AG09309 (cell line): ENCODE measurements at regions not wholly inside any gene's neighbourhood (a gene's known extent, or its start where the extent isn't known, plus 50 kb on each side); places are given as distances from the start of the nearest gene placed in this dataset.

Experiments
- DNase-seq: peaks from one replicate; pipeline ENCODE4 v3.0.0-alpha.2; 2010; ENCODE audit warnings: low read depth
- H3K4me3 ChIP-seq: 2 replicates; pipeline ENCODE4 v1.5.1; 2011; ENCODE audit warnings: mild to moderate bottlenecking, low read depth, low read length, moderate library complexity; ENCODE audit not compliant: control insufficient read depth
- CTCF ChIP-seq: IDR thresholded peaks from 2 replicates; pipeline ENCODE4 v1.5.1; 2011; ENCODE audit warnings: mild to moderate bottlenecking, low read depth, low read length, inconsistent platforms; ENCODE audit not compliant: insufficient read depth, control insufficient read depth; ENCODE audit errors: missing control alignments

- no peak overlapping the region for H3K4me3 ChIP-seq
- no peak for TF ChIP-seq CTCF
- no peak for DNase-seq
Measured at GRCh38 chr10:100651916-100652315, 93.5 kb upstream of the PAX2 start.

DNA sequence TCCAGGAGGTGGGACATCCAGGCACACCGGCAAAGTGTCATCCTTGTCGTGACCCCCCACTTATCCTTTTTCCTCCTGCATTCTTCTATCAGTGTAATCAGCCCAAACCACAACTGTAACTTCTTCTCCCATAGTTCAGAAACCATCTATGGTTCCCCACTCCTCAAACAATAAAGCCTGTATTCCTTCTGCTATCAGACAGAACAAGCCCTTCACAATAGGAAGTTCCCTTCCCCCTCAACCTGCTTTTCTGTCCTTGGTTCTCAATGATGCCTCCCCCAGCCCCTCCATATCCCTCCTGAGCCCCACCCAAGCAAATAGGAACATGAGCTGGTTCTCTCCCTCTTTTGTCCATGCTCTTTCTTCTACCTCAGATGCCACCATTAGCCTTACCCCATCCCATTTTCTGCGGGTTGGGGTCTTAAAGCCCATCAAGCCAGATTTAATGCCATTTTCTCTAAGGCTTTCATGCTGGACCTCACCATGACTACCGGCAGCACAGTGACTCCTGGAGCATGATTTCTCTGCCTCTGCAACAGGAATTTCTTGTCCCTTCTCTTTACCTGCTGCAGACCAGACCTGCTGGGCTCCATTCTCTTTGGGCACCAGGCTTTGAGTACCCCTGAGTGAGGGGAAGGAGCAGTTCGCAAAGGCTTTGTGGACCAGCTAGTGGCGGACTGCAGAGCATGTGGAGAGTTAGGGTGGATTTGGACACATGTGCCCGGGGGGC is 92.8 kb upstream of the PAX2 start:
- H3K4me3 ChIP-seq = no peak overlapping the region
- TF ChIP-seq CTCF = no peak
- no peak for DNase-seq

DNA sequence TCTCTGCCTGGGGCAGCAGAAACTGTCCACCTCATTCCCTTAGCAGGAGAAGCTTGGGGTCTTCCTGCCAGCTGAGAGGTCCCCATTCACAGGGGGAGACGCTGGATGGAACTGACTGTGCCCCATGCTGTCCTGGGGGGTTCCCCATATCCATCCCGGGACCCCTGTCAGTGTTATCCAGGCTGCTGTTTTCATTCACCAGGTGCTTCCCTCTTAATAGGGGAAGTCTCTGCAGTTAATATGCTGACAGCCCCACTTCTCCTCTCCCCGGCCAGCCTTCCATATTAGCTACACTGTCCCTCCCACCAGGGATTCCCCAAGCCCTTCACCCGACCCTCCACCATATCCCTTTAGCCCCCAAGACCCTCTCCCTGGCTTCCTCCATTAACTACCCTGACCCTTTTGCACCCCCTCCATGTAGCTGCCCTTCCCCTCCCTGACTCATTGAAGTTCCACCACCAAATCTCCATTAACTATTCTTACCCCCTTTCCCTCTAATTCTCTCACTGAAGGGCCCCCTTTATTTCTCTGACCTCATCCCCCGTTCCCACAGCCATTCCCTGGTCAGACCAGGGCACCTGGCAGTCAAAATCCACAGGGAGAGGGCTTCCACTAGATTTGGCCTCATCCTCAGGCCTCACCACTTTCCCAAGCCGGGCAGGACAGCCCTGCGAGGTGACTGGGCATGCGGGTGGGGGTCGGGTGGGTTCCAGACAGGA is 92.0 kb upstream of the PAX2 start:
- no peak for TF ChIP-seq CTCF
- DNase-seq = no peak
- H3K4me3 ChIP-seq = no peak overlapping the region

DNA sequence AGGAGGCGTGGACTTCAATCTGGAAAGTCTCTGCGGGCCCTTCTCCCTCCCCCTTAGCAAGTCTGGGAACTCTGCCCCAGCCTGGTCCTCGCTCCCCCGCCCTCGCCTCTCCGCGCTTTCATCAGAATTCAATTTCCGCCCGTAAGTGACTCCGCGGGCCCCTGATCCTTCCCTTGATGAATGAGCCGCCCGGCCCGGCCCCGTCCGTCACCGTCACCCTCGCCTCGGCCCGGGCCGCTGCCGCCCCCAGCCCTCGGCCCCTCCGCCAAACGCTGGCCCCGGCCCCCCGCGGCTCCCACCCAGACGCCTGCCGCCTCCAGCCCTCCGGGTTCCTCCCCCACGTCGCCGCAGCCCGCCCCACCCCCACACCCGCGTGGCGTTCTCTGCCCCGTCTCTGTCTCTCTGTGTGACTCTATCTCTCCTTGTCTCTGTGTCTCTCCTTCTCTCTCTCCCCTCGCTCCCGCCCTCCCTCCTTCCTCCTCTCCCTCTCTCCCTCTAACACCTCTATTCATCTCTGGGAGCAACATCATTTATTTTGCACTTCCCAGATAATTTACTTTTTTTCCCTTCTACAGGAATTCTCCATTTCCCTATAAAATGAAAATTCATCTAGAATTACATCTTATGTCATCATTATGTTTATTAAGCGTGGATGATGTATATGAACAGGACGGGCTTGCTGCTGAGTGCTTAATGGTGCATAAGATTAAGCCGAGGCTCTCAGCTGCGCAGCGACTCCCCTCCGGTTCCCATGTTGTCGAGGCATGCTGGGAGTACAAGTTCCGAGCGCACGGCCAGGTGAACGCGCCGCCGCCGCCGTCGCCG is 91.2 kb upstream of the PAX2 start:
- no peak for TF ChIP-seq CTCF
- no peak for DNase-seq
- H3K4me3 ChIP-seq = no peak overlapping the region

GRCh38 chr10:100654782-100655325 is 90.5 kb upstream of the PAX2 start:
- TF ChIP-seq CTCF = no peak
- DNase-seq = no peak
- H3K4me3 ChIP-seq = no peak overlapping the region

GRCh38 chr10:100655326-100655759 is 90.0 kb upstream of the PAX2 start:
- DNase-seq = no peak
- no peak overlapping the region for H3K4me3 ChIP-seq
- TF ChIP-seq CTCF = no peak
